ENCODE measurements at regions not wholly inside any gene's neighbourhood (a gene's known extent, or its start where the extent isn't known, plus 50 kb on each side); places are given as distances from the start of the nearest gene placed in this dataset.

DNA sequence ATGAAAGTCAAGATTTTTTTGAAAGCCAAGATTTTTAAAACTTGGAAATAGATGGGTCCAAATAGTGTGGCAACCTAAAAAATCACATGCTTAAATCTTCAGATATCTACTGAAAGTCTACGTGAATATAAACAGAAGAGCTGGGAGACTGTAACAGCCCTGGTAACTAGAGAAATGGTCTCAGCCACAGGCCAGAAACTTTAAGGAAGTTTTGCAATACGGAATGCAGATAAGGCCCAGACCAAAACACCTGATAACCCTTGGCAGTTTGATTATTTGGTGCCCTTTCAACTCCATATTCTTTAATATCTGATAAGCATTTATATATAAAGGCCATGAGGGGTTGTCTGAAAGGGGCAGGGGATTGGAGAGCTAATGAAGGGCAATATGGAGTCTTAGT, 537.3 kb upstream of the TGFBR2 start:
- DNase-seq (ENCODE audit: low read depth): no peak

DNA sequence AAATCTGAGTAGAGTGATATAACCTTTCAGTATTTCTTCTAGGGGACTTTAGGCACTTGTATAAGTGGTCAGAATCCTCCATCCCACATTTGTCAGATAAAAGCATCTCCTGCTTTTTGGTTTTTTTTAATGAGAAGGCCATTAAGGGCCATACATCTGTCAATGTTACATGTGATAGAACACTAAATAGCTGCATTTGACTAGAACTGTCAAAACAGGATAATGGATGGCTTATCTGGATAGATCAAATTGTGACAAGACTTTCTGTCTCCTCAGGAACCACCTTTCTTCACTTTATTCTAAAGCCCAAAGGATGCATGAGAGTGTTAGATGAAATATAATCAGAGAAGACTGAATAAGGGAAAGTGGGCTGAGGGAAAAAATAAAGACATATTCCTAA, 533.4 kb upstream of the TGFBR2 start:
- DNase-seq (ENCODE audit: low read depth): no peak

DNA sequence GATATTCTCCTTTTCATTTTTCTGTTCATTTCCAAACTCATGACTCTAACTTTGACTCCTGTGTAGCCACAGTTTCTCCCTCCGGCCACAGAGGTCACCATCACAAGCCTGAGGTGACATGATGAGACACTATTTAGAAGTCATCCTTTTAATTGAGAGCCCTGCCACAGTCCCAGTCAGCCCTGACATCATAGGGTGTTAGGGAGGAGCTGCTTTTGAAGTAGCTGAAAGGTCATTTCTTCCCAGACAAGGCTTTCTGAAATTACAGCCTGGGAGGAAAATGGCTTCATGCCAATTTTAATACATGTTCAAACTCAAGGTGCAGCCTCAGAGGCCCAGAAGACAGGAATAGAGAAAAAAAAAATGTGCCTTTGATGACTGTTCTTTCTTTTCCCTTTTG, 532.8 kb upstream of the TGFBR2 start:
- peak; percentile 32 for DNase-seq (ENCODE audit: low read depth)

DNA sequence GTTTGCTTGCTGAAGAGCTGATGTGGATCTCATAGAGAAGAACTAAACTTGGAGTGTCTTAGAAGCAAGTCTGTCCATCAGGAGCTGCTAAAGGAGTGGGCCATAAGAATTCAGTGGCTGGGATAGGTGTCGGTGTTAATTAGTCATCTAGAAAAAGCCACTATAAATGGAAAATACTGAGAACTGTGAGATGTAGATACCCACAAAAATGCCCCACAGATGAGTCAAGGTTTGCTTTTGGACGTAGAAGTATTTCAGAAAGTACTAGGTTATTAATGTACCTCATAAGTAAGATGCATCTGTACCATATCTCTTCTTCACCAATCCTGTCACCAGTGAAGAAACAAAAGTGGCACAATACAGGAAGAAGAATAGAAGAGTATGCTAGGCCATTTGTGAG, 530.9 kb upstream of the TGFBR2 start:
- peak; percentile 52 for DNase-seq (ENCODE audit: low read depth)

DNA sequence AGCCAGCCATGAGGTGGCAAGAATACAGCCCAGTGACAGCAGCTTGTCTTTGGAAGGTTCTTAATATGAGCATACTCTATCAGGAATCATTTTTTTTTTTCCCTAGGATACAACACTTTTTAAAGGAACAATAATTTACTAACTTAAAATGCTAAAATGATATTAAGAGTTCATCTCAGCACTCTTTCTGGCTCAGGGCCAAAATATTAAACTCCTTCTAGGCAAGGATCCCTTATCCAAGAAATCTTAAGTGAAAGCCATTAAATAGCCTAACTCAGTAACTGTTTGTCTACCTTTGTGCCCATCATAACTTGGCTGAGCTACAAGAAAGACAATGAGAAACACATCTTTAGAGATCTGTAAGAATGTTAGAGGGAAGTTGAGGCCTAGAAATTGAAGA, 529.5 kb upstream of the TGFBR2 start:
- DNase-seq (ENCODE audit: low read depth): no peak

DNA sequence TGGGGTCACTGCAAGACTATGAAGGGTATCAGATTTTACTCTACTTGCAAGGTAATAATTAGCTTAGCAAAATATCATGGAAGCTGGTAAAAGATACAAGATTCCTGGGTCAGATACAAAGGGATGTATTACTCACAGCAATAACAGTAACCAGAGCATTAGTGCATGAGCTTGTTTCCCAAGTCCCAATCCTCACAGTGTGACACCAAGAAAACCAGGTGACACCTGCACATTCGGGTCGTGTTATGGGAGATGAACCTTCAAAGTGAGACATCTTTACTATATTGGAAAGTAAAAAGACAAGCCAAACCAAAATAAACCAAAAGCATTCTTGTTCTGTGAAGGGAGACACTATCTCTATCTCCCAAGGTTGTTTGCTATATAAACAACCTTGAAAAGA, 528.7 kb upstream of the TGFBR2 start:
- no peak for DNase-seq (ENCODE audit: low read depth)

DNA sequence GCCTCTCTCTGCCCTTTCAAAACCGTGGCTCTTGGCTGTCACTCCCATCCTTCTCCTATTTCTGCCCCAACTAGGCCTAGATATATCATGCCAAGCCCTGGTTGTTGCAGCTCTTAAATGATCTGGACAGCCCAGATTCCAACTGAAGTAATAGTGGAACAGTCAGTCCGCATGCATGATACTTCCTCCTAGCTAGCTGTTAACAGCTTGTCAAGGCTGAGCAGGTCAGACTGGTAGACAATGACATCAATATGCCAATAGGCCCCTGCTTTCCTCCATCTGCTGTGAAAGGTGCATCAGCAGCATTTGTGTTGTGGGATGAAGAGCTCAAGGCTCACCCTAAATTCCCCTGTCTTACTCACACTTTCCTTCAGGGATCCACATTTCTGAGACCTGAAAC, 527.7 kb upstream of the TGFBR2 start:
- no peak for DNase-seq (ENCODE audit: low read depth)

DNA sequence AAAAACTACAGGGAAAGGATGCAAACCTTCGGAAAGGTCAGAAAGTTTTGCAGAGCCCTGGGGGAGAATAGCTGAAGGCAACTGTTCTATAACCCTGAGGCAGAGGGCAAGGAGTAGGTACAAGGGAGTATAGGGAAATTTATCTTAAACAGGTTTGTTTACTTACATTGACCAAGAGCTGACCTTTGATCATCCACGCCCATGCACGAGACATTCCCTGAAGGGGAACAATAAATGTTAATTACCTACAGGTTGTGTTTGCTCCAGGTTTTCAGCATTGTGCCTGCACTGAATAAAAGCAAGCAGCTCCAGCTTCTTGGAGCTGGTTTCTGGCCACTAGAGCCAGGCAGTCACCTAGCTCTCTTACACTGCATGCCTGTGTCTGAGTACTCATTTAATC, 524.5 kb upstream of the TGFBR2 start:
- no peak for DNase-seq (ENCODE audit: low read depth)

DNA sequence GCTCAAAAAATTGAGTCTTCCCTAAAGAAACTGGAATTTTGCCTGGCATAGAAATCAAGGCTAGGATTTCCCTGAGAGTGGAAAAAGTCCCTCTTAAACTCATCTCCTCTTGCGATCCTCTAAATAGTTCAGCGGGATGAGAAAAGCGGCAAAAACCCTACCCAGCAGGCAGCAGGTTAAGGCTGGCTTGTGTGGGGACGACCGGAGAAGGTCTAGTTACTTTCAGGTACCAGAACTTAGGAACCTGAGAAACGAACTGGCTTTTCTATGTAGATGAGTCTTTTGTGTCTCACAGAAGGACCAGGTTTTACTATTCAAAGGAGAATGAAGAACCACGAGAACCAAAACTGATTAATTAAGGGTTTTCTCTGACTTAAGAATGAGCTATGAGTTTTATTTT, 523.7 kb upstream of the TGFBR2 start:
- no peak for DNase-seq (ENCODE audit: low read depth)

DNA sequence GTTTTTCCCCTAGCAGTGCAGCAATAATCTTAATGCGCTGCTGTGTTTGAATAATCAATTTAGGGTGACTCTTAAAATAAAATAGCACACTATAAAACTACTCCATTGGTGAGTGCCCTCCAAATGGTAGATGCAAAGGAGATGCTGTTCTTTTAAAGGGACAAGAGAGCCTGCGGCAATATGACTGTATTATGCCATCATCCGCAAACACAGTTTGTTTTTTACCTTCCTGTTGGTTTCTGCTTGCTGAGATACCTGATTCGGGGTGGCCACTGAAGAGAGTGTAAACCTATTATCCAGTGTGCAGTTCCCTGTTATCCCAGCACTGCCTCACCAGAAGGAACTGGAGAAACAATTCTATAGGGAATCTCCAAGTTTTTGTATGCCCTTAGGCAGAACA, 523.1 kb upstream of the TGFBR2 start:
- DNase-seq (ENCODE audit: low read depth): no peak

DNA sequence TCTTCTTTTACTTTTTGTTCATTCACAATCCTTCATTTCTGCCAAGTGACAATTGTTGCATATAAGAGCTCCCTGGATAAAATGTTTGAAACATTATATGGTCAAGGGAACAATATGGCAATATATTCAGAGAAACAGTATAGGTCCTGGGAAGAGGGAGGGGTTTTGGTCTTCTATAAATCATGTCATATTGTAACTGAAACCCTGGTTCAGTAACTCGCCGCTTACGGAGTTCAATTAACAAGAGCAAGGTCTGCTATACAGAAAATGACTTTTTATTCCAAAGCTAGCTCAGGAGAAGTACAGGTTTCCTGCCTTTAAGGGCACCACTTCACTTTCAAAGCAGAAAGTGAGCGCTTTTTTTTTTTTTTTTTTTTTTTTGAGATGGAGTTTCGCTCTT, 522.1 kb upstream of the TGFBR2 start:
- no peak for DNase-seq (ENCODE audit: low read depth)

DNA sequence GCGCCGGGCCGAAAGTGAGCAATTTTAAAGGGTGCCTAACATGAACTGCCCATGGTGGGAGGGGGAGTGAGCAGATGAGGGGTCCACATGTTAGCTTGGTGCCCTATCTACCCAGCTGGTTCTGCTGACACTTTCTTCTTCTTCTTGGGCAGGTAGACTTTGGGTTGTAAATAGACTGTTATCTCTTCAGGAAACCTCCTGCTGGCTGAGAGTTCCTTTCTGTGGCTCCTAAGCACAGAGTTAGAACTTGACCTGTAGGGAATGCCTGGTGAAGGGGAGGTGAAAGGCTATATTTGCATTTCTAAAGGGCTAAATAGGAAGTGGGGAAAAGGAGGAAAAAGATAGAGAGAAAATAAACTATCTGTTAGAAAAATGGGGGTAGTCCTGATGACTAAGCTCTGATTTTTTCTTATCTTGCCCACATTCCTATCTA, 521.4 kb upstream of the TGFBR2 start:
- DNase-seq (ENCODE audit: low read depth): no peak

DNA sequence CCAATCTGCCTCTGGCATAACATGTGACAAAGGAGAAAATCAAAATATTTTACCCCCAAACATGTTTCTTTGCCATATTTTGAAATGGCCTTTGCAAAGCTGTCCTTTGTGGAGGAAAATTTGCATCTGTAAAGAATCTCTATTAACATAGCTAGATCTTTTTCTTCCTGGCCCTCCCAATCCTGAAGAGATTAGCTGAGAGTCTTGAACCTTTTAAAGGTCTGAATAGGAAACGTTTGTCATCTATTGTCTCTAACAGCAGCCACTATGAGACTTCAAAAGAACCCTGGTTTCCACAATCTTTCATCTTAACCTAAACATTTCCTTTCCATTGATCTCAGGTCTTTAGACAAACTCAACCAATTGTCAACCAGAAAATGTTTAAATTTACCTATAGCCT, 520.9 kb upstream of the TGFBR2 start:
- no peak for DNase-seq (ENCODE audit: low read depth)

DNA sequence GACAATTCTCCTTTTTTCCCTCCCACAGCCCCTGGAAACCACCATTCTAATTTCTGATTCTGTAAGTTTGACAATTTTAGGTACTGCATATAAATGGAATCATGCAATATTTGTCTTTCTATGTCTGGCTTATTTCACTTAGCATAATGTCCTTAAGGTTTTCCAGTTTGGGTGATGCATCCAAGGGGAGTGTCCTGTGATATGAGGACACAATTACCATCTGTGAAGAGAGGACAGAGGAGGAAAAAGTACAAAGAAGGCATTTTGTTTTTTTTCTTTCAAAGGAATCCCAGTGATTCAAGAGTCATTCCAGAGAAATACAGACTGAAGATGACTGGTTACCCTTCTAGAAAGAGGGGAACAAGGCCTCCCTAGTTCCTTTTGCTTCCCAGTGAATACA, 514.7 kb upstream of the TGFBR2 start:
- no peak for DNase-seq (ENCODE audit: low read depth)

DNA sequence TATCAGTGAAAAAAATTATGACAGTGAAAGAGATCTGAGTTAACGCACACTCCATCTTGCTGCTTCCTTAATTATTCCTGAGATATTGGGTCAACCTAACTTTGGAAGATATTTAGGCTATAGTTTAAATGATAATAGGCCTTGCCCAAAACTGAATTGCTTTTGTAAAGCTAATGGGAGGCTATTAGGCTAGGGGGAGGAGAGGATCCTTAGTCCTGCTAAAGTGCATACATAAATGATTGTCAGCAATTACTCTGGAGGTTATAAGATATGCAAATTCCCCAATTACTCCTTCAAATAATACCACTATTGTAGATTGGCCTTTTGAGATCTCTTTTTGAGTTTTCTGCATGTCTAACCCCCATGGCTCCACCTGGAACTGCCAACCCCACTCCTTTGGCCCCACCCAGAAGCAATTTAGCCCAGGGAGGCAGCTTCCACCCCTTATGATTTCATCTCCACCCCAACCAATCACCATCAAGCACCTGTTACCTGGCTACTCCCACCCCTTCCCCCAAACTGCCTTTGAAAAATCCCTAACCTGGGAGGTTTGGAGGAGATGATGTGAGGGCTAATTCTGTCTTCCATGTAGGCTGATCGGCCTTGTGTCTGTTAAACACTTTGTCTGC, 509.3 kb upstream of the TGFBR2 start:
- DNase-seq (ENCODE audit: low read depth): no peak

DNA sequence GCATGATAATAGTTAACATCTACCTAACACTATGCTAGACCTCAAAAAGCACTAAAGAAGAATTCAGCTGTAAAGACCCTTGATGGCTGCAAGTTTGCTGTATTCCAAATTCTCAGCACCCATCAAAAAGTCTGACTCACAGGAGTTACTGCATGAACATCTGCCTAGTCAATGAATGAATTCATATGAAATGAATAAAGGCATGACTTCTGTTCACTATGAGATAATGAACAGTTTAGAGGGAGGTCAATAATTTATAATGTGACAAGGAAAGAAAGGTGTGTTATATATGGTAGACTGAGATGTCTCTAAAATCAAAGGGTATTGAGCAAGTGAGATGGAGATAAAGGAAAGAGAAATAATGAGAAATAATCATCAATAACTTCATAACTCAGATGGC, 508.2 kb upstream of the TGFBR2 start:
- DNase-seq (ENCODE audit: low read depth): no peak

DNA sequence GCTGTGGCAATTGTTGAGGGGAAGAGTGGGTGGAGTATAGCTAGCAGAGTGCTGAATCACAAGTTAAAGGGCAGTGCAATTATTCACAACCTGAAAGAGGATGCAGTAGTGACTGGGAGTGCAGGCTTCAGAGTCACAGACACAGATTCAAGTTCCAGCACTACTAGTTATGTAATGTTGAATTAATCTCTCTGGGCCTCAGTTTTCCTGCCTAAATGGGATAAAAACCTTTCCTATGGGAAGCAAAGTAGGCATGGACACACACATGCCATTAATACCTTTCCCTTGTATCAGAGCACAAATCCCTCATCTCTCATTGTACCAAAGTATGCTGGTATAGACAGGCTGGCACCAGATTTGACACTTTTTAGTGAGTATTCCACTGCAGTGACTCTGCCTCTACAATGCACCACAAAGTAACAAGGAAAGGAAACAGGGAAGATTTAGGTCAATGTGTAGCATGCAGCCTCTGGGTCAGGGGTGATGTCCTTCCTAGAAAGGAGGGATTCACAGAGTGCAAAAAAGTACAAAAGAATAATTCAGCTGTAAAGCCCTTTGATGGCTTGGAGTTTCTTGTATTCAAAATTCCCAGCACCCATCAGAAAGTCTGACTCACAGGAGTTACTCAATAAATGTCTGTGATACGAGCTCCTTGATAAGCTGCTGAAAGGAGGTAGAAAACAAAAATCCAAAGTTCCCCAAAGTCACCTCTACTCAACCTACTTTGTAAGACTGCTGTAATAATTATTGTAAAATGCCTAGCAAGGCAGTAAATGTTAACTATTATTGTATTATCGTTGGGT, 507.5 kb upstream of the TGFBR2 start:
- DNase-seq (ENCODE audit: low read depth): peak; percentile 56

DNA sequence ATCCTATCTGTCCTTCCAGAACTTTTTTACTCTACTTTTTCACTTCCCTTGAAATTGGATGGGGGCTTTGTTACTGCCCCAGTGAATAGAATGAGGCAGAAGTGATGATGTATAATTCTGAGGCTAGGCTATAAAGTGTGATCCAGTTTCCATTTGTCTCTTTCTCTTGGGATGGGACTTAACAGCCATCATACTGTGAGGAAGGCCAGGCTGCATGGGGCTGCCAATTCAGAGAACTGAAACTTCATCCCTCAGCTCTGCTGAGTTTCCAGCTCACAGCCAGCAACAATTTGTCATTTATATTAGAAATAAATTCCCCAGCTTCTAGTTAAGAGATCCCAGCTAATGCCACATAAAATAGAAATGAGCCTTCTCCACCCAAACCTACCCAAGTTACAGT, 504.0 kb upstream of the TGFBR2 start:
- DNase-seq (ENCODE audit: low read depth): no peak

DNA sequence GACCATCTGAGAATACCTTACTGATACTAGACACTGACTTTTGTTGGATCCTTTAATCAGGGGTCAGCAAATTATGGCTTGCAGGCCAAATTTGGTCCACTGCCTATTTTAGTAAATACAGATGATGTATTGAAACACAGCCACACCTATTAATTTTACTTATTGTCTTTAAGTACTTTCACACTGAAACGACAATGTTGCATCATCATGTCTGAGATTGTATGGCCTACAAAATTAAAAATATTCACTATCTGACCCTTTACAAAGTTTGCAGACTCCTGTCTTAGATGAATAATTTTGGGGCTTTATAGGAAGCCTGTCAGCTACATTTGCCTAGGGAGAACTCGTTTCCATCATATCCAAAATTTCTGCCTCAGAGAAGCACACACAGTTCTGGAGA, 503.2 kb upstream of the TGFBR2 start:
- DNase-seq (ENCODE audit: low read depth): no peak

DNA sequence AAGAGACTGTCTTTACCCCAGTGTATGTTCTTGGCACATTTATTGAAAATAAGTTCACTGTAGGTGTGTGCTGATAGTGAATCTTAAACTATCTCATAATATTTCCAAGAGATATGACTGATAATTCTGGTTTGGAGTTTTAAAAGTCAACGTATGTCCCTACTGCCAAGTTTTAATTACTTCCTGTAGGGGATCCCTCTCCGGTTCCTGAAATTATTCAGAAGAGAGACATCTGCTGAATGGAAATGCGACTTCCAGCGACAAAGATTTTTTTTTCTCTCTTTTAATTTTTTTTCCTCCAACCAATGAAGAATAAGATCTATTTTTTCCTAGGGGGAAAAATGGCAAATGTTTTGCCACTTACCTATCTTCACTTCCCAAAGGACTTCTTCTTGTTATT, 498.9 kb upstream of the TGFBR2 start:
- DNase-seq (ENCODE audit: low read depth): no peak

DNA sequence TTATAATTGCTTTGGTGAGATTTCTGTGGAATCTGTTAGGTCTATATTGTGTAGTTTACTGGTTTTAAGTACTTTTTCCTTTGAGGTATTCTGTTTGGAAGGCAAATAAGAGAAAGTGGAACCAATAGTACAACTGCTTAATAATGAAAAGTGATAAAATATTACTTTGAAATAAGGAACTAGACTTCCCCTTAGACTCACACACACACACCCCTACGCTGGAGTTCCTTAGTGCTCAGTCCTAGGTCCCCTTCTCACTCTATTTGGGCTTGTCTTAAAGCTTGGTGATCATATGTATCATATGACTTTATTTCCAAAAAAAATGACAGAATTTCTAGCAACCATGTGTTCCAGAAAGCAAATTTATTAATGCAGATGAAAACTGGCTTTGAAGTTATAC, 494.0 kb upstream of the TGFBR2 start:
- DNase-seq (ENCODE audit: low read depth): no peak

DNA sequence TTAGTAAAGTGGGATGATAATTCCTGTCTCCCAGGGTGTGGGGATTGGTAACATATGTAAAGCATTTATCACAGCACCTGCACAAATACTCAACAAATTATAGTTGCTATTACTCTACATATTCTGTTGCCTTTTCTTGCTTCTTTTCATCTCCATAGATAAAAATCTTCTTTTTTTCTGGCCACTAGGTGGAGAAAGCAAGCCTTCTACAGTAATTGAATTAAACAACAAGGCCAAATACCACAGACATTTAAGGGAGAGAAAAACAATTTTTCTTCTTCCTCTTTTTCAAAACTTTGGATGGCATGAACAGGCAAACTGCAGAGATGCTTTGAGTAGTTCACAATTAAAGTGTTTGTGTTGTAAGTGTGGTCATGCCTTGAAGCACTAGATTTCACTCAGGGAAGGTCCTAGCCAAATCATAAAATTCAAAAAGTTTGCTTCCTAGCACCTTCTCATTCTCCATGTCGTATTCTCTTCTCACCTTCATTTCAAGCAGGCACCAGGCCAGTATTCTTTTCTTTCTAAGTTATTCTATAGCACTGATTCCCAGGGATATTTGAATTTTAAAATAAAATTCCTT, 493.4 kb upstream of the TGFBR2 start:
- peak; percentile 71 for DNase-seq (ENCODE audit: low read depth)

DNA sequence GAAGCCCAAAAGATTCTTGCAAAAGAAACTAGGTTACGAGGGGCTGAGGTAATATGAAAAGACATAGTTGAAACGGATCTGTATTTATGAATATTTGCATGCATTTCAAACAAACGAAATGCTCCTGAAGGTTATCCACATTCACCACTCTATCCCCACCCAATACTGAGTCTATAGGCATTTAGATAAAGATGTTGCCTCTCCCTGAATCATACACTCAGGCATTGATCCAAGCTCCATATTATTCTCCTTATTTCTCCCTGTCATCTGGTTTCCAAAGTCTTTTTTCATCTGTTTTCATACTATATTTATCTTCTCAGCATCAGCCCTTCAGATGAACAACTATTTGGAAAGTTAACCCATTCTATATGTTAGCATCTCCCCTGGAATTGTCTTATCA, 492.5 kb upstream of the TGFBR2 start:
- no peak for DNase-seq (ENCODE audit: low read depth)
